EH (cell line): ENCODE measurements at regions not wholly inside any gene's neighbourhood (a gene's known extent, or its start where the extent isn't known, plus 50 kb on each side); places are given as distances from the start of the nearest gene placed in this dataset.
"Not testable (repeated sequence)": the region's sequence is repeated elsewhere in the genome, so short reads cannot be mapped to it uniquely, and the experiment has no call there.

Experiments
- DNase-seq: peaks from one replicate; pipeline ENCODE4 v3.0.0-alpha.2; 2015; ENCODE audit warnings: low read depth

GRCh38 chr17:77619851-77620250 is 338.7 kb upstream of the TNRC6C start:
- DNase-seq, result peak; percentile 90

GRCh38 chr17:77620282-77620681 is 338.2 kb upstream of the TNRC6C start:
- no peak for DNase-seq

- DNase-seq, result not testable (repeated sequence)
Measured at GRCh38 chr17:77622084-77622483, 336.4 kb upstream of the TNRC6C start.

DNA sequence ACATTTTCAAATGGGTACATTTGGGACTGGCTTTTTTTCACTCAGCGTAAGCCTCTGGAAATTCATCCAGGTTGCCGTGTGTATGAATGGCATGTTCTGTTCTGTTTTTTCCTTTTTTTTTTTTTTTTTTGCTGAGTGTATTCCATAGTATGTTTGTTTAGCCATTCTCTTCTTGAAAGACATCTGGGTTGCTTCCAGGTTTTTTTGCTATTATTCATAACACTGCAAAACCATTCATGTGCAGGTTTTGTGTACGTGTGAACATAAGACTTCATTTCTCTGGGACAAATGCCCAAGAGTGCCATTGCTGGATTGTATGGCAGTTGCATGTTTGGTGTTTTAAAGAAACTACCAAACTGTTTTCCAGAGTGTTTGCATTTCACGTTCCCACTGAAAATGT is 335.9 kb upstream of the TNRC6C start:
- peak; percentile 23 for DNase-seq

DNA sequence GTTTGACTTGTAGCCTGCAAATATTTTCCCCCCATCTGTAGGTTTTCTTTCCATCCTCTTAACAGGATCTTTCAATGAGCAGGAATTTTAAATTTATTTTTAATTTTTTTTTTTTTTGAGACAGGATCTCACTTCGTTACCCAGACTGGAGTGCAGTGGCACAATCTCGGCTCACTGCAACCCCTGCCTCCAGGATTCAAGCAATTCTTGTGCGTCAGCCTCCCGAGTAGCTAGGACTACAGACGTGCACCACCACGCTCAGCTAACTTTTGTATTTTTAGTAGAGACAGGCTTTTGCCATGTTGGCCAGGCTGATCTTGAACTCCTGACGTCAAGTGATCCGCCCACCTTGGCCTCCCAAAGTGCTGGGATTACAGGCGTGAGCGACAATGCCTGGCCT is 335.2 kb upstream of the TNRC6C start:
- DNase-seq, result not testable (repeated sequence)

DNA sequence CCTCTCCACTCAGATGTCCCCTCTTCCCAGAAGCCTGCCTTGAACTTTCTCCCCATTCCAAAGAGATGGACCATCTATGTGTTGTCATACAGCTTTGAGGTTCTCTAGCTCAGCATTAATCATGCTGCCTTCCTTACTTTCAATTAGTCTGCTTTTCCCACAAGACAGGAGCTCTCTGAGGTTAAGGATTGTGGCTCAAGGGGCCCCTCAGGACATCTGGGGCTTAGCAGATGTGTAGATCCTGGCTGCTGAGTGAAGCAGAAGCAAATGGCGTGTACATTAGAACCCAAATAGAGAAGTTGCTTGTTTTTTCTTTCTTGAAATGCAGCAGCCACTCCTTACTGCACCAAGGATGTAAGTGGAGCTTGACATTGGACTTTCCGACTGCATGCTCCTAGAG is 330.5 kb upstream of the TNRC6C start:
- no peak for DNase-seq

DNA sequence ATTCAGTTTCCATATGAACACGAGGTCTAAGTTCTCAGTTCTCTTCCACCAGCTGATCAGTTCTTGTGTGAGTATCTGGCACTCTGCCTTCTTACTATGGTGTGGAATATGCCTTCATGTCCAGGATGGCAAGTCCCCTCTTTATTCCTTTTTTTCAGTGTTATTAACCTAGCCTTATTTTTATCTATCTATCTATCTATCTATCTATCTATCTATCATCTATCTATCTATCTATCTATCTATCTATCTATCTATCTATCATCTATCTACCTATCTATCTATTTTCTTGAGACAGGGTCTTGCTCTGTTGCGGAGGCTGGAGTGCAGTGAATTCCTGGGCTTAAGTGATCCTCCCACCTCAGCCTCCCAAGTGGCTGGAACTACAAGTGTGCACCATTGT is 329.2 kb upstream of the TNRC6C start:
- not testable (repeated sequence) for DNase-seq

- DNase-seq, result no peak
Measured at GRCh38 chr17:77631307-77631706, 327.2 kb upstream of the TNRC6C start.

DNA sequence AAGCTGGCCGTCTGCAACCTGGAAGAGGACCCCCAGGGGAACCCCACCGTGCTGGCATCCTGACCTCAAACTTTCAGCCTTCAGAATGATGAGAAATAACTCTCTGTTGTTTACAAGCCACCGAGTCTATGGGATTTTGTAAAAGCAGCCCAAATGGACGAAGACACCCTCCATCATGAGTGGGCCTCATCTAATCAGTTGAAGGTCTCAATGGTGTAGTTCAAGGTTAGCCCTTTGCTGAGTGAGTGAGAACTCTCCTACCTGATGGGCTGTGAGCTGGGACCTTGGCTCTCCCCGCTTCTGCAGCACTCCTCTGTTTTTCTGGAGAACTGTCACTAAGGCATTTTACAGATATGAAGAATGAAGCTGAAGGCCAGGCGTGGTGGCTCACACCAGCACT is 325.9 kb upstream of the TNRC6C start:
- no peak for DNase-seq

DNA sequence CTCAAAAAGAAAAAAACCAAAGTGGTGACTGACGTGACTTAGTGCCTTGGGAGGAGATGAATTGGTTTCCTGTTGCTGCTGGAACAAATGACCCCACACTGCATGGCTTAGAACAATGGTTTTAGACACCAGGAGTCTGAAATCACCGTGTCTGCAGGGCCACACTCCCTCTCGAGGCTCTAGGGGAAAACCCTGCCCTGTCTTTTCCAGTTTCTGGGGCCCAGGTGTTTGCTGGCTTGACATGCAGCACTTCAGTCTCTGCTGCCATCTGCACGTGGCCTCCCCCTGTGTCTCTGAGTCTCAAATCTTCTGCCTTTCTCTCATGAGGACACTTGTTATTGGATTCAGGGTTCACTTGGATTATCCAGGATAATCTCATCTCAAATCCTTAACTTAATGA is 323.8 kb upstream of the TNRC6C start:
- DNase-seq, result no peak

GRCh38 chr17:77635176-77635575 is 323.3 kb upstream of the TNRC6C start:
- no peak for DNase-seq

GRCh38 chr17:77635785-77636184 is 322.7 kb upstream of the TNRC6C start:
- DNase-seq, result not testable (repeated sequence)

DNA sequence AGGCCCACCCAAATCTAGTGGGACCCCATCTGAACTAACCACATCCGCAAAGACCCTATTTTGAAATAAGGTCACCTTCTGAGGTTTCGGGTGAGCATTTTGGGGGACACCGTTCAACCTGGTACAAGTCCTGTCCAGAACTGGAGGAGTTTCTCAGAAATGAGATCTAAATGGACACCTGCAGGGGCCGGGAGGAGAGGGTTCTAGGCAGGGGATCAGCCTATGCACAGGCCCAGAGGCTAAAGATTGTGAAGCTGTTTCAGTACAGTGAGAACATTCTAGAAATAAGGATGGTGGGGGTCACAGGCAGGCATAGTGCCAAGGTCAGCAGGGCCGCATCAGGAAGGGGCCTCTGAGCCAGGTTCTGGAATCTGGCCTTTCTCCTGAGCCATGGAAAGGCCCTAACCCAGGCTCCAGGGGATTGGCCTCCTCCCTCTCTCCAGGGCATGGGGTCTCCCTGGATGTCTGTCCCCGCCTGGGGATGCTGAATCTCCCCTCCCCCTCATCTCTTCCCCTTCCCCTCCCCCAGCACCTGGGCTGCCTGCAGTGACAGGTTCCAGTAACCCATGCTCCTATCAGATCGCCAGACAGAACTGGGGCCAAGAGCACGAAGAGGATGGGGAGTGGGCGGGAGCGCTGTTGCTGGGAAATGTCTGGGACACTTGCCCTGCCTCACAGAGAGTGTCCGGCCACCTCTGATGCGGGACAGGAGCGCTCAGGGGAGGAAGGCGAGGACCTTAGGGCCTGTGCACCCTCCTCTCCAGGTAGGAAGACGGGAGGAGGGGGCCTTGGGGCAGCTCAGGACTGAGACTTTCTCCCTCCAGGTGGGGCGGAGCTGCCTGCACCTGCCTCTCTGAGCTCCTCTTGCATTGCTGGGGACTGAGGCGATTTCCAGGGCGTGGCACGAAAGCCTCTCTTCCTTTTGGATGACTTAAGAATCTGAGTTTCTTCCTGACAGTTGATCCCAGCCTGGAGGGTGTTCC is 321.4 kb upstream of the TNRC6C start:
- no peak for DNase-seq

- DNase-seq, result no peak
Measured at GRCh38 chr17:77637818-77638575, 320.5 kb upstream of the TNRC6C start.

- DNase-seq, result no peak
Measured at GRCh38 chr17:77640252-77640651, 318.3 kb upstream of the TNRC6C start.

GRCh38 chr17:77640916-77641605 is 317.4 kb upstream of the TNRC6C start:
- DNase-seq, result no peak

- no peak for DNase-seq
Measured at GRCh38 chr17:77641718-77642117, 316.8 kb upstream of the TNRC6C start.

- no peak for DNase-seq
Measured at GRCh38 chr17:77644181-77645071, 314.1 kb upstream of the TNRC6C start.

DNA sequence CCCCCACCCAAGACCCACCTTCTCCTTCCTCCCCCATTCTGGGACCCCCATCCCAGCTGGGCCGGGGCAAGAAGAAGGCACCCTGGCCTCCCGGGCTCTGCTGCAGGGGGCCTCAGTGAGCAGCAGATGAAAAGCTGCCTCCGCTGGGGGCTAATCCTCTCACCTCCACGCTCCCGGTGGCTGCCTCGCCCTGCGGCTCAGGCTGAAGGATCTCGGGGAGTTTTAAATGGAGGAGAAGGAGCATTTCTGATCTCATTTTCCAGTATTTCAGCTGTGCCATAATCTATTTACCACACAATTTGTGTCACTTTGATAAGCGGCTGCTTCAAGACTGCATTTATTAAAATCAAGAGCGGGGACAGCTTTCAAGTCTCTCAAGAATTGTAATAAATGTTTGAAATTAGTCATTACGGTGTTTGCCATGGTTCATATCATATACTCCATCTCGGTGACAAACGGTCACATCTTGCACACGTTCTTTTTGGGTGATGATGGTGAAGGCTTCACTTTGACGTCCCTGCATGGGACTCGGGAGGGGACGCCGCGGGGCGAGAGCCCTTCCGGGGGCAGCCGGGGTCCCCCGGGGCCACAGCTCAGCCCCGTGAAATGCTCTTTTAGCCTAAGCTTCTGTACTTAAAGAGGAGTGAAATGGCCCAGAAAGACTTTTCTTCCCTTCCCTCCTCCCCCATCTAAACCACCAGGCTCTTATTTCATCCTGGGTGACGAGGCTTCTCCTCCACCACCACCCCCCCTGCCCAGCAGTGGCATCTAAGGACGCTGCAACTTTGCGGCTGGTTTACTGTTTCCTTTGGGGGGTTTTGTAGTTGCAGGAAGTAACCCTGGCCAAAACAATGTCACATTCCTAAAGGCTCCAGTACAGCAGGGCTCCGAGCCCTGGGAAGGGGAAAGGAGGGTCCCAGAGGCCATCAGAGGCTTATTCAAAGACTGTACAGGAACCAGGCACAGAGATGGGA is 313.1 kb upstream of the TNRC6C start:
- peak; percentile 60 for DNase-seq

- no peak for DNase-seq
Measured at GRCh38 chr17:77646046-77646430, 312.5 kb upstream of the TNRC6C start.
